ENCODE measurements at regions not wholly inside any gene's neighbourhood (a gene's known extent, or its start where the extent isn't known, plus 50 kb on each side); places are given as distances from the start of the nearest gene placed in this dataset.

GRCh38 chr19:31516756-31517155 is 167.5 kb upstream of the TSHZ3 start:
- in situ Hi-C loops (cut with HindIII; ENCODE audit: low pct_unique_long_range_greater_than_20kb, low sequenced_read_pairs) = no loop called here
- DNase-seq (ENCODE audit: low read depth) = no peak

GRCh38 chr19:31517224-31518180 is 168.3 kb upstream of the TSHZ3 start:
- DNase-seq (ENCODE audit: low read depth) = no peak
- in situ Hi-C loops (cut with HindIII; ENCODE audit: low pct_unique_long_range_greater_than_20kb, low sequenced_read_pairs) = no loop called here

- DNase-seq (ENCODE audit: low read depth) = no peak
Observed at GRCh38 chr19:31518216-31519020, 169.2 kb upstream of the TSHZ3 start.

GRCh38 chr19:31519256-31519655 is 170.0 kb upstream of the TSHZ3 start:
- no peak for DNase-seq (ENCODE audit: low read depth)
- in situ Hi-C loops (cut with HindIII; ENCODE audit: low pct_unique_long_range_greater_than_20kb, low sequenced_read_pairs) = no loop called here

More at GRCh38 chr19:31518216-31519020, 169.2 kb upstream of the TSHZ3 start:
- in situ Hi-C loops (cut with HindIII; ENCODE audit: low pct_unique_long_range_greater_than_20kb, low sequenced_read_pairs) = no loop called here

GRCh38 chr19:31519908-31520307 is 170.7 kb upstream of the TSHZ3 start:
- DNase-seq (ENCODE audit: low read depth) = no peak
- in situ Hi-C loops (cut with HindIII; ENCODE audit: low pct_unique_long_range_greater_than_20kb, low sequenced_read_pairs) = no loop called here

- in situ Hi-C loops (cut with HindIII; ENCODE audit: low pct_unique_long_range_greater_than_20kb, low sequenced_read_pairs) = no loop called here
- no peak for DNase-seq (ENCODE audit: low read depth)
Observed at GRCh38 chr19:31520633-31521032, 171.4 kb upstream of the TSHZ3 start.

- in situ Hi-C loops (cut with HindIII; ENCODE audit: low pct_unique_long_range_greater_than_20kb, low sequenced_read_pairs) = no loop called here
- DNase-seq (ENCODE audit: low read depth) = no peak
Observed at GRCh38 chr19:31525610-31526147, 176.4 kb upstream of the TSHZ3 start.

GRCh38 chr19:31527443-31527842 is 178.2 kb upstream of the TSHZ3 start:
- no peak for DNase-seq (ENCODE audit: low read depth)
- in situ Hi-C loops (cut with HindIII; ENCODE audit: low pct_unique_long_range_greater_than_20kb, low sequenced_read_pairs) = no loop called here

GRCh38 chr19:31528261-31528660 is 179.0 kb upstream of the TSHZ3 start:
- DNase-seq (ENCODE audit: low read depth) = no peak
- in situ Hi-C loops (cut with HindIII; ENCODE audit: low pct_unique_long_range_greater_than_20kb, low sequenced_read_pairs) = no loop called here

- in situ Hi-C loops (cut with HindIII; ENCODE audit: low pct_unique_long_range_greater_than_20kb, low sequenced_read_pairs) = no loop called here
- DNase-seq (ENCODE audit: low read depth) = no peak
Observed at GRCh38 chr19:31529121-31529520, 179.9 kb upstream of the TSHZ3 start.

GRCh38 chr19:31530781-31531180 is 181.5 kb upstream of the TSHZ3 start:
- no peak for DNase-seq (ENCODE audit: low read depth)
- in situ Hi-C loops (cut with HindIII; ENCODE audit: low pct_unique_long_range_greater_than_20kb, low sequenced_read_pairs) = no loop called here

- in situ Hi-C loops (cut with HindIII; ENCODE audit: low pct_unique_long_range_greater_than_20kb, low sequenced_read_pairs) = no loop called here
Observed at GRCh38 chr19:31531326-31531725, 182.1 kb upstream of the TSHZ3 start.

GRCh38 chr19:31532034-31532433 is 182.8 kb upstream of the TSHZ3 start:
- in situ Hi-C loops (cut with HindIII; ENCODE audit: low pct_unique_long_range_greater_than_20kb, low sequenced_read_pairs) = no loop called here
- no peak for DNase-seq (ENCODE audit: low read depth)

More at GRCh38 chr19:31531326-31531725, 182.1 kb upstream of the TSHZ3 start:
- no peak for DNase-seq (ENCODE audit: low read depth)

- in situ Hi-C loops (cut with HindIII; ENCODE audit: low pct_unique_long_range_greater_than_20kb, low sequenced_read_pairs) = no loop called here
- no peak for DNase-seq (ENCODE audit: low read depth)
Observed at GRCh38 chr19:31533114-31533513, 183.9 kb upstream of the TSHZ3 start.

GRCh38 chr19:31534231-31534630 is 185.0 kb upstream of the TSHZ3 start:
- in situ Hi-C loops (cut with HindIII; ENCODE audit: low pct_unique_long_range_greater_than_20kb, low sequenced_read_pairs) = no loop called here
- DNase-seq (ENCODE audit: low read depth) = no peak

- in situ Hi-C loops (cut with HindIII; ENCODE audit: low pct_unique_long_range_greater_than_20kb, low sequenced_read_pairs) = no loop called here
- DNase-seq (ENCODE audit: low read depth) = no peak
Observed at GRCh38 chr19:31534786-31535657, 185.8 kb upstream of the TSHZ3 start.

GRCh38 chr19:31535691-31536460 is 186.6 kb upstream of the TSHZ3 start:
- in situ Hi-C loops (cut with HindIII; ENCODE audit: low pct_unique_long_range_greater_than_20kb, low sequenced_read_pairs) = no loop called here
- no peak for DNase-seq (ENCODE audit: low read depth)

Measured in Caki2 (cell line).